Mesenchymal stem cell (in vitro differentiated cells and primary cell): ENCODE measurements at regions not wholly inside any gene's neighbourhood (a gene's known extent, or its start where the extent isn't known, plus 50 kb on each side); places are given as distances from the start of the nearest gene placed in this dataset.
"Not testable (repeated sequence)": the region's sequence is repeated elsewhere in the genome, so short reads cannot be mapped to it uniquely, and the experiment has no call there.

Source experiments
- DNase-seq: peaks from one replicate; pipeline ENCODE4 v3.0.0-alpha.2; 2013
- H2AFZ ChIP-seq: one replicate; pipeline ENCODE4 v1.6.1; 2013; ENCODE audit warnings: low read depth, mild to moderate bottlenecking, control low read depth, inconsistent platforms, low read length, moderate library complexity
- H2AK5ac ChIP-seq: 2 replicates; pipeline ENCODE4 v1.6.1; 2013; ENCODE audit warnings: low read length, moderate library complexity, mild to moderate bottlenecking, inconsistent platforms; ENCODE audit not compliant: severe bottlenecking
- H2BK120ac ChIP-seq: one replicate; pipeline ENCODE4 v1.6.1; 2013; ENCODE audit warnings: low read depth, mild to moderate bottlenecking, inconsistent platforms, low read length, moderate library complexity
- H2BK12ac ChIP-seq, 2 experiments: one replicate each; pipeline ENCODE4 v1.6.1; 2013; ENCODE audit warnings: inconsistent platforms in 2 of 2, low read length in 2 of 2, mild to moderate bottlenecking in 2 of 2, moderate library complexity in 2 of 2, control low read depth in 1 of 2
- H2BK15ac ChIP-seq: one replicate; pipeline ENCODE4 v1.6.1; 2013; ENCODE audit warnings: mild to moderate bottlenecking, low read depth, inconsistent platforms; ENCODE audit not compliant: poor library complexity, severe bottlenecking
- H2BK5ac ChIP-seq: 2 replicates; pipeline ENCODE4 v1.6.1; 2013; ENCODE audit warnings: low read depth, mild to moderate bottlenecking, low read length, control low read depth, inconsistent platforms; ENCODE audit not compliant: poor library complexity, severe bottlenecking
- H3K14ac ChIP-seq, 2 experiments: one replicate each; pipeline ENCODE4 v1.6.1; 2013; ENCODE audit warnings: inconsistent platforms in 2 of 2, low read length in 2 of 2, control low read depth in 1 of 2, mild to moderate bottlenecking in 1 of 2, moderate library complexity in 1 of 2
- H3K18ac ChIP-seq, 2 experiments: one replicate each; pipeline ENCODE4 v1.6.1; 2013; ENCODE audit warnings: inconsistent platforms in 2 of 2, low read length in 2 of 2, control low read depth in 1 of 2, low read depth in 1 of 2, mild to moderate bottlenecking in 1 of 2
- H3K23ac ChIP-seq, 2 experiments: one replicate each; pipeline ENCODE4 v1.6.1; 2013; ENCODE audit warnings: inconsistent platforms in 2 of 2, low read length in 2 of 2, mild to moderate bottlenecking in 2 of 2, moderate library complexity in 2 of 2, control low read depth in 1 of 2
- H3K27ac ChIP-seq: 2 replicates; pipeline ENCODE4 v1.5.1; 2013; ENCODE audit warnings: mild to moderate bottlenecking, moderate library complexity, low read length, control low read depth, inconsistent platforms; ENCODE audit not compliant: poor library complexity, severe bottlenecking
- H3K27me3 ChIP-seq, 2 experiments: 2 replicates each; pipeline versions ENCODE4 v1.6.1 to v1.7.0; 2013; ENCODE audit warnings: low read length in 2 of 2, mild to moderate bottlenecking in 2 of 2, moderate library complexity in 2 of 2, control low read depth in 1 of 2, inconsistent platforms in 1 of 2; ENCODE audit not compliant: control insufficient read depth in 1 of 2, insufficient read depth in 1 of 2
- H3K36me3 ChIP-seq, 2 experiments: 2 replicates each; pipeline versions ENCODE4 v1.6.1 to v1.7.0; 2013; ENCODE audit warnings: low read length in 2 of 2, control low read depth in 1 of 2, inconsistent platforms in 1 of 2, low read depth in 1 of 2, mild to moderate bottlenecking in 1 of 2; ENCODE audit not compliant: insufficient read depth in 2 of 2, control insufficient read depth in 1 of 2
- H3K4ac ChIP-seq, 2 experiments: one replicate each; pipeline ENCODE4 v1.6.1; 2013; ENCODE audit warnings: inconsistent platforms in 2 of 2, low read length in 2 of 2, mild to moderate bottlenecking in 2 of 2, moderate library complexity in 2 of 2, control low read depth in 1 of 2, low read depth in 1 of 2
- H3K4me1 ChIP-seq: 2 replicates; pipeline ENCODE4 v1.6.1; 2013; ENCODE audit warnings: low read depth, low read length, control low read depth; ENCODE audit not compliant: control insufficient read depth, insufficient read depth
- H3K4me2 ChIP-seq: 2 replicates; pipeline ENCODE4 v1.6.1; 2013; ENCODE audit warnings: low read length, mild to moderate bottlenecking, inconsistent platforms; ENCODE audit not compliant: poor library complexity, severe bottlenecking
- H3K4me3 ChIP-seq, 2 experiments: 2 replicates each; pipeline versions ENCODE4 v1.5.1 to v1.7.0; 2013; ENCODE audit warnings: low read length in 2 of 2, mild to moderate bottlenecking in 2 of 2, control low read depth in 1 of 2, low read depth in 1 of 2; ENCODE audit not compliant: insufficient read depth in 1 of 2
- H3K79me1 ChIP-seq: replicated peaks from 2 replicates; pipeline ENCODE4 v1.6.1; 2013; ENCODE audit warnings: mild to moderate bottlenecking, control low read depth, low read length, inconsistent platforms; ENCODE audit not compliant: poor library complexity, severe bottlenecking
- H3K9ac ChIP-seq: 2 replicates; pipeline ENCODE4 v1.7.0; 2013; ENCODE audit warnings: mild to moderate bottlenecking, low read length, moderate library complexity
- H3K9me3 ChIP-seq: 2 replicates; pipeline ENCODE4 v1.7.0; 2013; ENCODE audit warnings: mild to moderate bottlenecking, low read length; ENCODE audit not compliant: control insufficient read depth
- H4K8ac ChIP-seq: one replicate; pipeline ENCODE4 v1.6.1; 2013; ENCODE audit warnings: inconsistent platforms, mild to moderate bottlenecking, low read length, moderate library complexity
- H4K91ac ChIP-seq: one replicate; pipeline ENCODE4 v1.6.1; 2013; ENCODE audit warnings: mild to moderate bottlenecking, low read length, inconsistent platforms
- WGBS: methylation state at CpG from one replicate; pipeline ENCODE4 v1.1.7; 2013; ENCODE audit warnings: mixed read lengths; 5-methylcytosine and 5-hydroxymethylcytosine counted together

DNA sequence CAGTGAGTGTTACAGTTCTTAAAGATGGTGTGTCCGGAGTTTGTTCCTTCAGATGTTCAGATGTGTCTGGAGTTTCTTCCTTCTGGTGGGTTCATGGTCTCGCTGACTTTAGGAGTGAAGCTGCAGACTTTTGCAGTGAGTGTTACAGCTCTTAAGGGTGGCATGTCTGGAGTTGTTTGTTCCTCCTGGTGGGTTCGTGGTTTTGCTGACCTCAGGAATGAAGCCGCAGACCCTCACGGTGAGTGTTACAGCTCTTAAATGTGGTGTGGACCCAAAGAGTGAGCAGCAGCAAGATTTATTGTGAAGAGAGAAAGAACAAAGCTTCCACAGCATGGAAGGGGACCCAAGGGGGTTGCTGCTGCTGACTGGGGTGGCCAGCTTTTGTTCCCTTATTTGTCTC lies 159.6 kb downstream of the POLR1F start:
- H3K4ac ChIP-seq, H3K14ac ChIP-seq: not testable (repeated sequence)
- 66% methylated on average over 5 of the region's 5 CpGs for WGBS

DNA sequence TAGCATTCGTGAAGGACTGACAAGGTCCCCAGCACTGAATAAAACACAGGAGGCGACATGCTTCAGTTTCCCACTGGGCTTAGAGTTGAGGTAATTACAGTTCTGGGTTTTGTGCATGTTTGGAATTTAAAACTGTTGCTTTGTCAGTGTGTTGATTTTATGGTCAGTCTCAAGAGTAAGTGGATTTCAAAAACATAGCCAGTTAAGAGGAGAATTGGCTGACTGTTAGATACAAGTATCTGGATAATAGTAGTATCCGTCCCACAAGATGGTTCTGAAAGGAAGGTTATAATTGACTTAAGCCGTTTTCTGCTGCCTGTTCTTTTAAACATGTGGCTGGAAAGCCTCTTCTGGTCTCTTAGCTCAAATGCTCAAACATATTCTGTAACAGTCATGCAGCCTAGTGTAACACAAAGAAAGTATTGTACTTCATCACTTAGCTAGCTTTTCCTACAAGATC lies 170.9 kb downstream of the POLR1F start:
- Histone ChIP-seq H3K18ac (no peak overlapping the region), H3K27ac (no peak overlapping the region), H2AK5ac (no peak overlapping the region), H3K14ac (no peak overlapping the region), H3K9me3 (no peaks in the 10 kb centered on the region), H3K4ac (no peak overlapping the region), H2BK15ac (no peak overlapping the region), H3K23ac (no peak overlapping the region), H3K9ac (peak overlapping the region; percentile 53), H3K4me3 (peak overlapping the region in 1 of 2 experiments; percentile 30), H3K36me3 (no peaks in the 10 kb centered on the region), H4K8ac (no peak overlapping the region), H2BK12ac (no peak overlapping the region), H3K4me1 (peaks cover 2% of the 10 kb centered on the region), H4K91ac (no peak overlapping the region), H2BK5ac (no peak overlapping the region), H3K27me3 (no peaks in the 10 kb centered on the region), H3K4me2 (no peak overlapping the region), H2AFZ (no peak overlapping the region), H3K79me1 (no peaks in the 10 kb centered on the region), H2BK120ac (no peak overlapping the region)
- DNase-seq, result peak; percentile 27
- WGBS, result 70% methylated on average over 4 of the region's 4 CpGs

More for the DNA sequence above, 159.6 kb downstream of the POLR1F start:
- not testable (repeated sequence) for H4K8ac ChIP-seq, H3K4me1 ChIP-seq, H3K79me1 ChIP-seq, H2BK15ac ChIP-seq, H2BK5ac ChIP-seq, H3K9ac ChIP-seq, H3K4me3 ChIP-seq, H3K4me2 ChIP-seq, H2BK120ac ChIP-seq, H3K23ac ChIP-seq, DNase-seq, H2BK12ac ChIP-seq, H2AK5ac ChIP-seq, H3K36me3 ChIP-seq, H3K9me3 ChIP-seq, H3K18ac ChIP-seq, H3K27me3 ChIP-seq, H2AFZ ChIP-seq, H4K91ac ChIP-seq, H3K27ac ChIP-seq

DNA sequence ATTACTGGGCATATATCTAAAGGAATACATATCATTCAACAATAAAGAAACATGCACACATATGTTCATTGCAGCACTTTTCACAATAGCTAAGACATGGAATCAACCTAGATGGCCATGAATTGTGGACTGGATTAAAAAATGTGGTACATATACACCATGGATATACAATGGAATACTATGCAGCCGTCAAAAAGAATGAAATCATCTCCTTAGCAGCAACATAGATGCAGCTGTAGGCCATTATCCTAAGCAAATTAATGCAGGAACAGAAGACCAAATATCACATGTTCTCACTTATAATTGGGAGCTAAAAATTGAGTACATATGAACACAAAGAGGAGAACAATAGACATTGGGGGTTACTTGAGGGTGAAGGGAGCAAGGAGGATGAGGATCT lies 175.6 kb downstream of the POLR1F start:
- H3K9me3 ChIP-seq, result no peaks in the 10 kb centered on the region
- no peak overlapping the region for H3K9ac ChIP-seq
- H2BK5ac ChIP-seq, result no peak overlapping the region
- H3K4ac ChIP-seq, result no peak overlapping the region
- no peak overlapping the region for H2BK12ac ChIP-seq
- H3K18ac ChIP-seq, result no peak overlapping the region
- no peak overlapping the region for H3K4me3 ChIP-seq
- H4K91ac ChIP-seq, result no peak overlapping the region
- H2AK5ac ChIP-seq, result no peak overlapping the region
- WGBS, result 88% methylated on average over 1 of the region's 1 CpG
- no peak for DNase-seq
- no peak overlapping the region for H3K23ac ChIP-seq
- H3K27ac ChIP-seq, result no peak overlapping the region
- H2BK15ac ChIP-seq, result no peak overlapping the region
- H3K14ac ChIP-seq, result no peak overlapping the region
- H2AFZ ChIP-seq, result no peak overlapping the region
- H3K4me2 ChIP-seq, result no peak overlapping the region
- no peak overlapping the region for H4K8ac ChIP-seq
- no peaks in the 10 kb centered on the region for H3K27me3 ChIP-seq
- no peaks in the 10 kb centered on the region for H3K79me1 ChIP-seq
- no peaks in the 10 kb centered on the region for H3K36me3 ChIP-seq
- no peak overlapping the region for H2BK120ac ChIP-seq
- peaks cover 2% of the 10 kb centered on the region for H3K4me1 ChIP-seq

DNA sequence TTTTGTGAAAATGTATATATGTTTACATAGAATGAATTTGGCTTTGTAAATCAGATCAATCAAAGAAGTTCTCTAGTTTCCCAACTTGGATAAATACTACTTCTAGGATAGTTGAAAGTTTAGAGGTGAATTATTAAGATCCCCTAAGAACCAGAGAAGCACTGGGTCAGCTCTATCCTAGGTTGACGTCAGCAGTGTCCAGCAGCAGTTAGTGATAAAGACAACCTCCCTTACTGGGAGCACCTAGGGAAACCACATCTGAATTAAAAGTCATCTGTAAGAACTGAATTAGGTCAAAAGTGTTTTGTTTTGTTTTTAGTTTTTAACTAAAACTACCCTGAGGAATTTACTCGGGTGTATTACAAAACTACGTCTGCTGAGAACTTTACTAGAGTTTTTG lies 178.0 kb downstream of the POLR1F start:
- Histone ChIP-seq H3K27ac (no peak overlapping the region), H2BK120ac (no peak overlapping the region), H2BK15ac (no peak overlapping the region), H4K8ac (no peak overlapping the region), H3K9me3 (no peaks in the 10 kb centered on the region), H3K9ac (no peak overlapping the region), H3K4me3 (no peak overlapping the region), H3K18ac (no peak overlapping the region), H3K27me3 (no peaks in the 10 kb centered on the region), H2AK5ac (no peak overlapping the region), H2AFZ (no peak overlapping the region), H3K4me1 (no peaks in the 10 kb centered on the region), H4K91ac (no peak overlapping the region), H3K4ac (no peak overlapping the region), H3K4me2 (no peak overlapping the region), H3K14ac (no peak overlapping the region), H2BK5ac (no peak overlapping the region), H3K79me1 (no peaks in the 10 kb centered on the region), H2BK12ac (no peak overlapping the region), H3K23ac (no peak overlapping the region), H3K36me3 (no peaks in the 10 kb centered on the region)
- WGBS, result 86% methylated on average over 3 of the region's 3 CpGs
- no peak for DNase-seq
